HG03097 (cell line): ENCODE measurements at regions not wholly inside any gene's neighbourhood (a gene's known extent, or its start where the extent isn't known, plus 50 kb on each side); places are given as distances from the start of the nearest gene placed in this dataset.
"Not testable (repeated sequence)": the region's sequence is repeated elsewhere in the genome, so short reads cannot be mapped to it uniquely, and the experiment has no call there.

Source experiments
- ATAC-seq: cut with Tn5 transposase; IDR thresholded peaks from one replicate; pipeline ENCODE4 v1.9.1; 2021; ENCODE audit not compliant: unreplicated experiment, low FRiP score

DNA sequence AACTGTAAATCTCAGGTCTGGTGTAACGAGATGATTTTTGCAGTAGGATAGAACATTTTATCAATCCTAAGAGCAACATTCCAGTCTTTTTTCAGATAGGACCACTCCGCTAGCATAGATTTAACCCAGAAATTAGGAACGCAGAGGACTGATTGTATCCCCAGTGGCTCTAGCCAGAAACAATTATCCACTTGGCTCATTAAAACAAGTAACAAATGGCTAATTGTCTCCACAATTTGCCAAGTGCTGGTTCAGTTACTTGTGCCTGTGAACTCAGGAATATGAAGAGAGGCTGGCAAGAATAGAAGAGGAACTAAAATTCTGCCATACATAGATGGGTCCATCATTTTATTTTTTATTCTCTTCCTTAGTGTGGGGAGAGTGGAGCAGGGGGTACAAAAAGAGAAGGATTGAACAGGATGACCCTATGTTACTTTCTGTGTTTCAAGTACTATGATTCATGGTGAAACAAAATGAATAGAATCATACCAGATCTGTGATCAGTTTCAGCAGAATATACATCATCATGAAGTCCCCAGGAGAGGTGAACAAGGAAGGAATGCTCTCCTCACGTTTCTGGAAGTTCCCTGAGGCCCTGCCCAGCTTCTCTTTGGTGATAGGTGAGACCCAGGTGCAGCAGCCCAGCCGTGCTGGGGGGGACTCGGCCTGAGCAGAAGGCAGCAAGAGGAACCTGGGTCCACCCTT lies 121.6 kb downstream of the ARL4C start:
- ATAC-seq: no peak

DNA sequence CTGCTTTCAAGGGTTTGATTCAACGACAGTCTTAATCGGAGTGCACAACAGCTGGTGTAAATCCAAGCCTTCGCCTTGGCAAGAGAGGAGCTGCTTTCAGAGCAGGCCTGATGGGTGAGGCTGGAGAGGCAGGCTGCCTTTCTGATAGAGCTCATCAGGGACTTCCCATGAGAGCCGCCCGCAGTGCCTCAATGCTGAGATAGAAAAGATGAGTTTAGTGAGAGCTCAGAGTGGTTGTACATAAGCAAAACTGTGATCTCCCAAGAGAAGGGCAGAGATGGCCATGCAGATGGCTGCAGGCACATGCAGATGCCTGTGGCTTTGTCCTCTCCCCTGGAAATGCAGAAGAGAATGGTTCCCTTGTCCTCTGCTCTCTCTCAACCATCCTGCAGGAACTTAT lies 122.1 kb downstream of the ARL4C start:
- no peak for ATAC-seq

GRCh38 chr2:234374150-234374508 lies 122.8 kb downstream of the ARL4C start:
- ATAC-seq: no peak

DNA sequence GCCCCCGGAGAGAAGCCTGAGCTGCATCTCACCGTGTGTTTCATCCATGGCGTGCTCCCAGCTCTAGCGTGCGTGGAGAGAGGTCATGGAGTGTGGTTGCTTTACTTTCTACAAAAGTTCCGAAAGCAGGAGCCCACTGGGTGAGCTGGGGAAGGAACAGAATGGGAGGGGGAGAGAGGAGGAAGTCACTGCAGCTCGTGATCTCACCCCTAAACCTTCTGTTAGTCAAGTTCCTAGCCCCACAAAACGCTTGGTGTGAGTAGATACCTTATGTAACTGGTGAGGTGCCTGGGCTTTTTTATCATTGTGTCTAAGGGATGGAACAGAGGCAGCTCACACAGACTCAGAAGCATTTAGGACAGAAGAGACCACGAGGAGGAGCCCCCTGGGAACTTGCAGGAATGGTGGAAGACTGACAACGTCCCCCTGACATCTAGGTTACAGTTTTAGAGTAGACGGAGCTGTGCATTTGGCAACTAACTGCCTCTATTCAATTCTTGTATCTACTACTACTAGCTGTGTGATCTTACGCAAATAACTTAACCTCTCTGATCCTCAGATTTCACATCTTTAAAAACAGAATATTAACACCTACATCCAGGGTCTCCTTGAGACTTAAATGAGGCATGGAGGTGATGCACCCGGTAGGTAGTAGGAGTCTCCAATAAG lies 123.3 kb downstream of the ARL4C start:
- ATAC-seq: no peak

GRCh38 chr2:234373060-234373459 lies 123.8 kb downstream of the ARL4C start:
- no peak for ATAC-seq

DNA sequence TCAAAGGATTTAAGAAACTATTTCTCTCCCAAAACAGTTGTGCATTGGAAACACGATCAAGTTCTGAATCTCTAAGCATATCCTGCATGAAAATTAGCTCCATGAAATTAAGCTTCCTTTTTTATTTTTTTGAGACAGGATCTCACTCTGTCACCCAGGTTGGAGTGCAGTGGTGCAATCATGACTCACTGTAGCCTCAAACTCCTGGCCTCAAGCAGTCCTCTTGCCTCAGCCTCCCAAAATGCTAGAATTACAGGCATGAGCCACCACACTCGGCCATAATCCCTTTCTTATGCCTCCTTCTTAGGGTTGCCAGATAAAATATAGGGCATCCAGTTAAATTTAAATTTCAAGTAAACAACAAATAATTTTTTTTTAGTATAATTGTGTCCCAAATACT lies 124.4 kb downstream of the ARL4C start:
- ATAC-seq: no peak

GRCh38 chr2:234368861-234369261 lies 128.0 kb downstream of the ARL4C start:
- no peak for ATAC-seq

- ATAC-seq: no peak
These were observed 130.0 kb downstream of the ARL4C start for GRCh38 chr2:234366891-234367290.

- ATAC-seq: no peak
These were observed 132.2 kb downstream of the ARL4C start for GRCh38 chr2:234364661-234365060.

GRCh38 chr2:234363647-234364294 lies 133.1 kb downstream of the ARL4C start:
- no peak for ATAC-seq

DNA sequence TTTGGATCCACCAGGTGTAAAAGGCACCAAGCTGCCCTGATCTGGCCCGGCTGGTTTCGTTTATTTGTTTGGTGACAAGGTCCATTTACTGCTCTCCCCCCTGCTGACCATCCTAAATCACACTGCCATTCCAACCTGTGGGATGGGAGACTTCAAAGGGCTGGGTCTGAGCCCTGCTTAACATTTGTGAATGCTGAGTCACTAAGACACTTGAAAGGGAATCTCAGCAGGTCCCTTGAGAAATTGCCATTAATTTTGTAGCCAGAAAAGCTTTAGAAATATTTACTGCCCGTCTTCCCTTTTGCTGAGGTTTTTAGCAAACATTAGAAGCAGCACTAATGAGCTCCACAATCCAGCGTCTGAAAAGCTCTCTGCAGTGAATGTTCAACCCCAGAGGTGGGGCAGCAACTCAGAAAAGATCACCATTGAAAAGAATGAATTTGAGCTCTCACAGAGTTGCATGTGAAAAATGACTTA lies 133.8 kb downstream of the ARL4C start:
- no peak for ATAC-seq

GRCh38 chr2:234360313-234360975 lies 136.4 kb downstream of the ARL4C start:
- not testable (repeated sequence) for ATAC-seq

DNA sequence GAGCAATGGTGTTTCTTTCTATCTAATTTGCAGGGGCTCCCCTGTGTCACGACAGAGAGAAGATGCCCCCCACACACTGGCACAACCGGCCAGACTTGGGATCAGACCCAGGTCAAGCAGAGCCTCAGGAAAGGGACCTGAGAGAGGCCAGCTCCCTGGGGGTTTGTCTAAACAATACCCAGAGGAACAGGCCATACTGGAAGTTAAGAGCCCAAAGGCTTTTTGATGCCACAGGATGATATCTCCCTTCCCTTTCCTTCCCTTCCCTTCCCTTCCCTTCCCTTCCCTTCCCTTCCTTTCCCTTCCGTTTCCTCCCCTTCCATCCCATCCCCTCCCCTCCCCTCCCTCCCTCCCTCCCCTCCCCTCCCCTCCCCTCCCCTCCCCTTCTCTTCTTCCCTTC lies 139.2 kb downstream of the ARL4C start:
- no peak for ATAC-seq

GRCh38 chr2:234355808-234356365 lies 141.0 kb downstream of the ARL4C start:
- ATAC-seq: no peak

- ATAC-seq: no peak
These were observed 141.7 kb downstream of the ARL4C start for GRCh38 chr2:234355021-234355720.

DNA sequence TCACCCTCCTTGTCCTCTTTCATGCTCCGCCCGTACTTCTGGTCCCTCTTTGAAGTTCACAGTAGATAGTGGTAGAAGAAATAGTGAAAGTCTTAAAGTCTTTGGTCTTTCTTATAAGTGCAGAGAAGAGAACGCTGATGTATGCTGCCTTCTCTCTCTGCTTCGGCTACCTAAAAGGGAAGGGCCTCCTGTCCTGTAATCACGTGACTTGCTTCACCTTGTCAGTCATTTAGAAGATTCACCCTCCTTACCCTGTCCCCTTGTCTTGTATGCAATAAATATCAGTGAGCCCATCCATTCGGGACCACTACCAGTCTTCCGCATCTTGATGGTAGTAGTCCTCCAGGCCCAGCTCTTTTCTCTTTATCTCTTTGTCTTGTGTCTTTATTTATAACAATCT lies 144.6 kb downstream of the ARL4C start:
- ATAC-seq: no peak

GRCh38 chr2:234351866-234352265 lies 145.0 kb downstream of the ARL4C start:
- ATAC-seq: not testable (repeated sequence)

- no peak for ATAC-seq
These were observed 148.8 kb downstream of the ARL4C start for GRCh38 chr2:234348081-234348480.

DNA sequence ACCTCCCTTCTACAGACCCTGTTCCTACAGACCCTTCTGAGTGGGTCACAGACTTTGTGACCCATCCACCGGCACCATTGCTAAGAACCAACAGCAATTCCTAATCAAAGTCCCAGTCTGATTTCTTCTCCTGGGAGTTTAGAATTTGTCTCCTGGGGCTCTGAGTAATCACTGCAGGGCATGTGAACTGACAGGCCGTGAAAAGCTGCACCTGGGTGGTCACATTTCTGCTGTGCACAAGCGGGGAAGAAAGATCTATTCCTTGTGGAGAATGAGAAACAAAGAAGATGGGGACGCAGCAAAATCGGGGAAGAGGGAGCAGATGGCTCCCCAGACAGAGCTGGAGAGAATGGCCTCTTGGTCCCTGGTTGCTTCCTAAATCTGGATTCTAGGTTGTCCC lies 151.0 kb downstream of the ARL4C start:
- no peak for ATAC-seq

DNA sequence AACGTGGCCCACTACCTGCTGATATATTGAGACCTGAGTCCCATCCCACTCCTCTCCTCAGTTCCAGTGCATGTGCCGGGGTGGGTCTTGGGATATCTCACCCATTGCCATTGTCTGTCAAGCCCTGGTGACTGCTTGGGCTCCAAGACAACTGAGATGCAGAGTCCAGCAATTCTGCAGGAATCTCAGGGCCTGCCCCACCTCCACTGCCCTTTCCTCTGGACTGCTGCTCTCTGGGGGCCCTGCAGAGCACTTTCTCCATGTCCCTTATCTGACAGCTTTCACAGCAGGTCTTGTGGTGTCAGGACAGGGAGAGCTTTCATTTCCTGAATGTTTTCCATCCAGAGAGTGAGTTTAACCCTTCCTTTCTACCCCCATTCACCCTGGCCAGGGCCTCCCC lies 152.9 kb downstream of the ARL4C start:
- no peak for ATAC-seq
